Epithelial cell of esophagus (primary cell): ENCODE measurements at regions not wholly inside any gene's neighbourhood (a gene's known extent, or its start where the extent isn't known, plus 50 kb on each side); places are given as distances from the start of the nearest gene placed in this dataset.

Experiments used
- DNase-seq: peaks from one replicate; pipeline ENCODE4 v3.0.0; 2010; ENCODE audit warnings: low read depth
- H3K4me3 ChIP-seq: 2 replicates; pipeline ENCODE4 v1.5.1; 2011; ENCODE audit warnings: mild to moderate bottlenecking, low read length, control low read depth
- CTCF ChIP-seq: IDR thresholded peaks from 2 replicates; pipeline ENCODE4 v1.5.1; 2011; ENCODE audit warnings: low read depth, mild to moderate bottlenecking, low read length, control low read depth, inconsistent platforms; ENCODE audit not compliant: insufficient read depth; ENCODE audit errors: missing control alignments

GRCh38 chr4:13089659-13089998 is 394.5 kb downstream of the RAB28 start:
- H3K4me3 ChIP-seq = no peak overlapping the region
- no peak for TF ChIP-seq CTCF
- DNase-seq = no peak

- no peak overlapping the region for H3K4me3 ChIP-seq
- peak; percentile 2 for DNase-seq
- TF ChIP-seq CTCF = no peak
These were observed 395.1 kb downstream of the RAB28 start for GRCh38 chr4:13088726-13089658.

- no peak for DNase-seq
- no peak for TF ChIP-seq CTCF
- H3K4me3 ChIP-seq = no peak overlapping the region
These were observed 397.1 kb downstream of the RAB28 start for GRCh38 chr4:13087041-13087440.

GRCh38 chr4:13084210-13084609 is 399.9 kb downstream of the RAB28 start:
- no peak overlapping the region for H3K4me3 ChIP-seq
- DNase-seq = no peak
- no peak for TF ChIP-seq CTCF

- no peak for DNase-seq
- H3K4me3 ChIP-seq = no peak overlapping the region
- TF ChIP-seq CTCF = no peak
These were observed 402.3 kb downstream of the RAB28 start for GRCh38 chr4:13081830-13082229.

- TF ChIP-seq CTCF = no peak
- no peak overlapping the region for H3K4me3 ChIP-seq
- no peak for DNase-seq
These were observed 417.1 kb downstream of the RAB28 start for GRCh38 chr4:13067077-13067476.

- no peak for TF ChIP-seq CTCF
- DNase-seq = peak; percentile 5
- no peak overlapping the region for H3K4me3 ChIP-seq
These were observed 425.1 kb downstream of the RAB28 start for GRCh38 chr4:13059019-13059418.
